K562 (cell line): ENCODE measurements at regions not wholly inside any gene's neighbourhood (a gene's known extent, or its start where the extent isn't known, plus 50 kb on each side); places are given as distances from the start of the nearest gene placed in this dataset.
A peak's percentile ranks its signal among the peaks of the same experiment; 100 is the strongest.

Source experiments
- ATF3 ChIP-seq, 2 experiments: fragments of 450-650 bp in 1 of 2; sonication (generic) in 1 of 2; formaldehyde crosslinking in 1 of 2; IDR thresholded peaks in 1 of 2; conservative IDR thresholded peaks in 1 of 2; 2 replicates each; pipeline versions ENCODE4 v1.6.1 to v1.8.1; 2016 to 2023; ENCODE audit warnings: mild to moderate bottlenecking in 2 of 2, moderate library complexity in 2 of 2, inconsistent platforms in 1 of 2, missing genetic modification reagents in 1 of 2
- ATF7 ChIP-seq: fragments of 450-650 bp; IDR thresholded peaks from 2 replicates; pipeline ENCODE4 v1.7.1; 2014; ENCODE audit warnings: mild to moderate bottlenecking, moderate library complexity
- E2F6 ChIP-seq, 2 experiments: IDR thresholded peaks; 2 replicates each; pipeline ENCODE4 v1.6.1; 2011; ENCODE audit warnings: borderline replicate concordance in 1 of 2, control low read depth in 1 of 2, low read depth in 1 of 2, low read length in 1 of 2, mild to moderate bottlenecking in 1 of 2, mixed read lengths in 1 of 2, moderate library complexity in 1 of 2; ENCODE audit not compliant: insufficient read depth in 1 of 2, insufficient read length in 1 of 2, poor library complexity in 1 of 2, severe bottlenecking in 1 of 2; ENCODE audit errors: extremely low read depth in 1 of 2
- HEY1 ChIP-seq: fragments of 250-450 bp; sonication (Bioruptor Pico); IDR thresholded peaks from 2 replicates; pipeline ENCODE4 v1.5.0; 2020; ENCODE audit warnings: mild to moderate bottlenecking, moderate library complexity, borderline replicate concordance
- IRF9 ChIP-seq: fragments of 450-650 bp; IDR thresholded peaks from 2 replicates; pipeline ENCODE4 v1.6.1; 2016; ENCODE audit warnings: missing biosample characterization, missing genetic modification characterization
- MGA ChIP-seq: fragments of 450-650 bp; IDR thresholded peaks from 2 replicates; pipeline ENCODE4 v1.6.1; 2016; ENCODE audit warnings: mild to moderate bottlenecking, moderate library complexity
- RBM15 ChIP-seq: fragments of 200-400 bp; formaldehyde crosslinking; IDR thresholded peaks from 2 replicates; pipeline ENCODE4 v1.6.1; 2018; ENCODE audit warnings: mild to moderate bottlenecking, low read length, moderate library complexity; ENCODE audit not compliant: insufficient read depth
- RBM22 ChIP-seq: fragments of 200-400 bp; formaldehyde crosslinking; IDR thresholded peaks from 2 replicates; pipeline ENCODE4 v1.6.1; 2018; ENCODE audit warnings: low read length, low read depth; ENCODE audit not compliant: poor library complexity, severe bottlenecking
- SMARCB1 ChIP-seq: IDR thresholded peaks from 2 replicates; pipeline ENCODE4 v1.6.1; 2011; ENCODE audit warnings: improper control_type of control experiment, low read depth; ENCODE audit not compliant: insufficient read length
- SRSF7 ChIP-seq: fragments of 200-400 bp; formaldehyde crosslinking; optimal IDR thresholded peaks from 2 replicates; pipeline ENCODE3; 2017; ENCODE audit warnings: mild to moderate bottlenecking, low read depth, low read length

GRCh38 chr2:64859312-64860212 lies 129.6 kb upstream of the SLC1A4 start (continued):
- peak; percentile 59 to 65 for TF ChIP-seq E2F6 (IDR thresholded peaks at IDR 0.05; ENCODE audit: borderline replicate concordance in 1 of 2, extremely low read depth in 1 of 2, insufficient read depth in 1 of 2, insufficient read length in 1 of 2, low read depth in 1 of 2, low read length in 1 of 2, poor library complexity in 1 of 2, severe bottlenecking in 1 of 2)
- no peak for TF ChIP-seq RBM22
- peak; percentile 74; the same call in 1 of the 2 replicates for TF ChIP-seq MGA
- no peak for TF ChIP-seq RBM15
- TF ChIP-seq ATF3 (IDR thresholded peaks at IDR 0.05), result peak; percentile 53; the same call in 1 of the 2 replicates
- no peak for TF ChIP-seq ATF3 (CRISPR knock-in tag; conservative IDR thresholded peaks at IDR 0.05)
- TF ChIP-seq SMARCB1, result no peak
- no peak for TF ChIP-seq IRF9 (tag)
- TF ChIP-seq ATF7, result peak; percentile 43
- no peak for TF ChIP-seq HEY1 (CRISPR knock-in tag)
- TF ChIP-seq SRSF7, result no peak
